ENCODE measurements at regions not wholly inside any gene's neighbourhood (a gene's known extent, or its start where the extent isn't known, plus 50 kb on each side); places are given as distances from the start of the nearest gene placed in this dataset.

- Histone ChIP-seq H3K79me2 (replicated peaks; ENCODE audit: insufficient read depth) (no peaks in the 10 kb centered on the region), H4K20me1 (replicated peaks; ENCODE audit: insufficient read depth) (no peaks in the 10 kb centered on the region), H3K27me3 (ENCODE audit: insufficient read depth) (no peaks in the 10 kb centered on the region), H3K9me2 (ENCODE audit: insufficient read depth) (0 out of 2 replicates have a peak, but pooled peaks cover 3% of the 10 kb centered on the region), H3K36me3 (ENCODE audit: insufficient read depth) (no peaks in the 10 kb centered on the region), H2AFZ (no peak overlapping the region), H3F3A (replicated peaks; ENCODE audit: low read depth) (no peaks in the 10 kb centered on the region), H3K4me2 (no peak overlapping the region), H3K4me3 (no peak overlapping the region), H3K4me1 (ENCODE audit: insufficient read depth) (no peaks in the 10 kb centered on the region), H3K27ac (ENCODE audit: low read depth) (no peak overlapping the region)
- H3K27ac Mint-ChIP-seq: no peak overlapping the region
- H3K9me3 Mint-ChIP-seq: no peaks in the 10 kb centered on the region
- H3K4me1 Mint-ChIP-seq: no peaks in the 10 kb centered on the region; the same call in 2 of the 3 replicates
- TF ChIP-seq ETS1 (IDR thresholded peaks at IDR 0.05) (no peak), STAT1 (IDR thresholded peaks at IDR 0.05; ENCODE audit: unreplicated experiment) (no peak), ZNF331 (CRISPR knock-in tag; IDR thresholded peaks at IDR 0.05; ENCODE audit: low read depth) (no peak), ZNF114 (CRISPR knock-in tag; IDR thresholded peaks at IDR 0.05) (no peak), CTCF (conservative IDR thresholded peaks at IDR 0.05; ENCODE audit: low read depth in 2 of 2) (no peak), ZNF462 (CRISPR knock-in tag; IDR thresholded peaks at IDR 0.05) (no peak), JUNB (IDR thresholded peaks at IDR 0.05; ENCODE audit: unreplicated experiment) (no peak), REST (IDR thresholded peaks at IDR 0.05; ENCODE audit: unreplicated experiment) (no peak), NANOG (IDR thresholded peaks at IDR 0.05; ENCODE audit: borderline replicate concordance) (no peak), EZH2 (IDR thresholded peaks at IDR 0.05; ENCODE audit: low read depth, unreplicated experiment) (no peak), CREB1 (CRISPR knock-in tag; IDR thresholded peaks at IDR 0.05; ENCODE audit: low read depth) (no peak), EZH2phosphoT487 (IDR thresholded peaks at IDR 0.05; ENCODE audit: unreplicated experiment) (no peak), POLR2AphosphoS5 (IDR thresholded peaks at IDR 0.05; ENCODE audit: low read depth) (no peak)
- no peaks in the 10 kb centered on the region for H3K27me3 Mint-ChIP-seq (ENCODE audit: insufficient read depth, low read depth, poor library complexity)
- DNase-seq (ENCODE audit: low spot score) (no peak), ATAC-seq (no peak)
- H3K4me3 Mint-ChIP-seq: no peak overlapping the region
- no peaks in the 10 kb centered on the region for H3K36me3 Mint-ChIP-seq (ENCODE audit: low read depth)
Measured at GRCh38 chr3:168973897-168974296, 689.6 kb downstream of the MECOM start.

All from GM23338 (cell line).